Calu3 (cell line): ENCODE measurements at regions not wholly inside any gene's neighbourhood (a gene's known extent, or its start where the extent isn't known, plus 50 kb on each side); places are given as distances from the start of the nearest gene placed in this dataset.

Source experiments
- BruUV-seq: library from RNA; stranded (reverse); fragments of 400-500 nt; replicated peaks from 2 replicates; lab custom pipeline; 2021; lab: Mats Ljungman, UMichigan
- CTCF ChIA-PET: fragments of 300-600 bp; sonication (Branson Sonifier 250); formaldehyde crosslinking; loops from one replicate; lab custom pipeline; 2022; ENCODE audit warnings: antibody characterized with exemption; lab: Charles Lee
- DNase-seq: peaks from one replicate; pipeline ENCODE4 v3.0.0; 2022
- H3K27ac Mint-ChIP-seq: one replicate; pipeline ENCODE4 v1.8.0; 2022; ENCODE audit warnings: mixed read lengths; ENCODE audit not compliant: unreplicated experiment
- H3K27me3 Mint-ChIP-seq: one replicate; pipeline ENCODE4 v1.8.0; 2022; ENCODE audit warnings: mixed read lengths; ENCODE audit not compliant: unreplicated experiment
- H3K36me3 Mint-ChIP-seq: one replicate; pipeline ENCODE4 v1.8.0; 2022; ENCODE audit warnings: mild to moderate bottlenecking, moderate library complexity, mixed read lengths; ENCODE audit not compliant: insufficient read depth, unreplicated experiment
- H3K4me1 Mint-ChIP-seq: one replicate; pipeline ENCODE4 v1.8.0; 2022; ENCODE audit warnings: mild to moderate bottlenecking, low read depth, mixed read lengths; ENCODE audit not compliant: unreplicated experiment
- H3K4me3 Mint-ChIP-seq: one replicate; pipeline ENCODE4 v1.8.0; 2022; ENCODE audit warnings: mild to moderate bottlenecking, low read depth, moderate library complexity, mixed read lengths; ENCODE audit not compliant: unreplicated experiment
- H3K9me3 Mint-ChIP-seq: one replicate; pipeline ENCODE4 v1.8.0; 2022; ENCODE audit warnings: low read depth, mixed read lengths; ENCODE audit not compliant: unreplicated experiment
- CTCF ChIP-seq: fragments of 200-600 bp; IDR thresholded peaks from one replicate; pipeline ENCODE4 v1.8.0; 2022; ENCODE audit warnings: antibody characterized with exemption; ENCODE audit not compliant: unreplicated experiment
- intact Hi-C: fragments of 100-400 bp; cut with micrococcal nuclease; formaldehyde crosslinking; loops from one replicate; pipeline ENCODE4 v1.10.0; 2022; ENCODE audit not compliant: unreplicated experiment

GRCh38 chr2:220930271-220931076 is 641.6 kb downstream of the EPHA4 start:
- H3K27me3 Mint-ChIP-seq, result no peaks in the 10 kb centered on the region
- no peaks in the 10 kb centered on the region for H3K4me1 Mint-ChIP-seq
- no peak for DNase-seq
- H3K36me3 Mint-ChIP-seq, result no peaks in the 10 kb centered on the region
- BruUV-seq, result no TSS peak
- intact Hi-C loops, result no loop called here
- no peak for TF ChIP-seq CTCF
- H3K27ac Mint-ChIP-seq, result no peak overlapping the region
- H3K4me3 Mint-ChIP-seq, result no peak overlapping the region
- peaks cover 8% of the 10 kb centered on the region for H3K9me3 Mint-ChIP-seq
- CTCF ChIA-PET, result no interaction called here

- no peaks in the 10 kb centered on the region for H3K27me3 Mint-ChIP-seq
- CTCF ChIA-PET, result no interaction called here
- no TSS peak for BruUV-seq
Observed at GRCh38 chr2:220931491-220931890, 640.6 kb downstream of the EPHA4 start.

DNA sequence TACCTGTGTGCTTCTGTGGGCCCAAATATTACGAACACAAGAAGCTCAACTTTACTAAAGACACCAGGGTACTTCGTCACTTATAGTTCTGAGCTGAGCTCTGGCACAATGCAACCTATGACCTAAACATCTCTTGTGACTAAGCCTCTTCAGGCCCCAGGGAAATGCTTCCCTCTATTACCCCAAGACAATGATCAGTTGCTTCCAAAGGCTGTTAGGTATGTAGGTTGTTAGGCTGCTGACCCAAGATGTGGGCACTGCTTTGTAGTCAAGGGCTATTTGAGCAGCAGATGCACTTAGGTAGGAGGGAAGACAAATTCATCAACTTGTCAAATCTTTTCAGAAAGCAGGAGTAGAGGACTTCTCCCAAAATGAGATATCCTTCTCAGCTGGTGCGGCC is 640.1 kb downstream of the EPHA4 start:
- BruUV-seq, result no TSS peak
- no peak for TF ChIP-seq CTCF
- no peak for DNase-seq
- Mint-ChIP-seq H3K4me1 (no peaks in the 10 kb centered on the region), H3K9me3 (peaks cover 4% of the 10 kb centered on the region), H3K27me3 (no peaks in the 10 kb centered on the region), H3K27ac (no peak overlapping the region), H3K36me3 (no peaks in the 10 kb centered on the region), H3K4me3 (no peak overlapping the region)
- CTCF ChIA-PET, result no interaction called here
- intact Hi-C loops, result no loop called here

More at GRCh38 chr2:220931491-220931890, 640.6 kb downstream of the EPHA4 start:
- DNase-seq, result no peak
- no peaks in the 10 kb centered on the region for H3K4me1 Mint-ChIP-seq
- H3K9me3 Mint-ChIP-seq, result peaks cover 8% of the 10 kb centered on the region
- no peak for TF ChIP-seq CTCF
- H3K4me3 Mint-ChIP-seq, result no peak overlapping the region
- no peak overlapping the region for H3K27ac Mint-ChIP-seq
- intact Hi-C loops, result no loop called here
- H3K36me3 Mint-ChIP-seq, result no peaks in the 10 kb centered on the region

DNA sequence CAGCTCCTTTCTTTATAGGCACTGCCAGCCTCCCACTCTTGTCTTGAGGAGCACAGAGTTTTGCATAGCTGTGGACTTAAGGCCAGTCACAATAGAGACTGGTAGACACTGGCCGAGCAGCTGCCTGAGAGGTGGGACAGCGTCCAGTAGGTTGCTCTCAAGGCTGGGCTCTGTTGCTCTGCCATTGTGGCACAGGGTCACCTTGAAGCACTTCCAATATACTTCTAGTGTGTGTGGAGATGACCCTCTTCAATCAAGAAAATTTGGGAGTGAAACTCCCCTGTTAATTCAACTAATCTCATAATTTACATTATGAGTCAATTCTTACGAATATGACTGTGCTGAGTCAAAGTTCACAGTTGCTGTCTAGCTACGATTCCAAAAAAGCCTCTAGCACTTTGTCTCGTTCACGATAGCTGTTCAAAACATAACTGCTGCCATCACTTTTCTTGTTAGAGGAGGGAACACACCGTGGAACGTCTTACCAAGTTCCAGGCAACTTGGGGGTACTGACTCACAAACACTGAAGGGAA is 636.2 kb downstream of the EPHA4 start:
- BruUV-seq, result no TSS peak
- Mint-ChIP-seq H3K9me3 (no peaks in the 10 kb centered on the region), H3K4me3 (no peak overlapping the region), H3K36me3 (no peaks in the 10 kb centered on the region), H3K4me1 (no peaks in the 10 kb centered on the region), H3K27me3 (no peaks in the 10 kb centered on the region), H3K27ac (no peak overlapping the region)
- intact Hi-C loops, result no loop called here
- CTCF ChIA-PET, result no interaction called here
- no peak for DNase-seq
- no peak for TF ChIP-seq CTCF
